ENCODE measurements at regions not wholly inside any gene's neighbourhood (a gene's known extent, or its start where the extent isn't known, plus 50 kb on each side); places are given as distances from the start of the nearest gene placed in this dataset.

GRCh38 chr11:127362754-127363308, 362.3 kb upstream of the KIRREL3 start:
- no peak for DNase-seq

GRCh38 chr11:127358160-127358559, 357.6 kb upstream of the KIRREL3 start:
- DNase-seq = no peak

GRCh38 chr11:127350476-127350875, 349.9 kb upstream of the KIRREL3 start:
- no peak for DNase-seq

- DNase-seq = no peak
Observed at GRCh38 chr11:127345819-127346459, 345.4 kb upstream of the KIRREL3 start.

GRCh38 chr11:127340438-127340837, 339.9 kb upstream of the KIRREL3 start:
- DNase-seq = no peak

GRCh38 chr11:127339376-127339775, 338.8 kb upstream of the KIRREL3 start:
- no peak for DNase-seq

GRCh38 chr11:127338380-127339259, 338.1 kb upstream of the KIRREL3 start:
- DNase-seq = no peak

- DNase-seq = no peak
Observed at GRCh38 chr11:127334466-127334865, 333.9 kb upstream of the KIRREL3 start.

GRCh38 chr11:127332896-127333295, 332.3 kb upstream of the KIRREL3 start:
- no peak for DNase-seq

- DNase-seq = no peak
Observed at GRCh38 chr11:127330044-127330443, 329.5 kb upstream of the KIRREL3 start.

- DNase-seq = no peak
Observed at GRCh38 chr11:127308291-127308690, 307.7 kb upstream of the KIRREL3 start.

GRCh38 chr11:127307700-127308099, 307.1 kb upstream of the KIRREL3 start:
- no peak for DNase-seq

GRCh38 chr11:127304634-127305033, 304.1 kb upstream of the KIRREL3 start:
- no peak for DNase-seq

- no peak for DNase-seq
Observed at GRCh38 chr11:127288926-127289325, 288.4 kb upstream of the KIRREL3 start.

GRCh38 chr11:127281534-127281933, 281.0 kb upstream of the KIRREL3 start:
- DNase-seq = no peak

GRCh38 chr11:127275774-127276173, 275.2 kb upstream of the KIRREL3 start:
- no peak for DNase-seq

- DNase-seq = no peak
Observed at GRCh38 chr11:127274328-127274676, 273.7 kb upstream of the KIRREL3 start.

GRCh38 chr11:127273593-127274327, 273.2 kb upstream of the KIRREL3 start:
- no peak for DNase-seq

GRCh38 chr11:127270851-127271250, 270.3 kb upstream of the KIRREL3 start:
- no peak for DNase-seq

GRCh38 chr11:127269911-127270310, 269.3 kb upstream of the KIRREL3 start:
- no peak for DNase-seq

- DNase-seq = no peak
Observed at GRCh38 chr11:127268932-127269331, 268.4 kb upstream of the KIRREL3 start.

- DNase-seq = no peak
Observed at GRCh38 chr11:127268521-127268920, 268.0 kb upstream of the KIRREL3 start.

GRCh38 chr11:127259102-127259501, 258.5 kb upstream of the KIRREL3 start:
- no peak for DNase-seq
